DMS53 treated with DMSO at 0.1 percent for 48 hours (cell line): ENCODE measurements at regions not wholly inside any gene's neighbourhood (a gene's known extent, or its start where the extent isn't known, plus 50 kb on each side); places are given as distances from the start of the nearest gene placed in this dataset.

Experiments used
- DNase-seq: peaks from one replicate; lab custom pipeline; 2025; ENCODE audit not compliant: unreplicated experiment; lab: John Stamatoyannopoulos, UW

GRCh38 chr1:113255720-113256347, 134.5 kb upstream of the MAGI3 start:
- no peak for DNase-seq

- no peak for DNase-seq
These were observed 134.0 kb upstream of the MAGI3 start for GRCh38 chr1:113256348-113256729.

- DNase-seq: no peak
These were observed 130.3 kb upstream of the MAGI3 start for GRCh38 chr1:113259988-113260387.

- DNase-seq: no peak
These were observed 125.1 kb upstream of the MAGI3 start for GRCh38 chr1:113265196-113265595.

- DNase-seq: no peak
These were observed 123.5 kb upstream of the MAGI3 start for GRCh38 chr1:113266788-113267187.

- DNase-seq: no peak
These were observed 120.9 kb upstream of the MAGI3 start for GRCh38 chr1:113269168-113269963.

- no peak for DNase-seq
These were observed 119.3 kb upstream of the MAGI3 start for GRCh38 chr1:113271039-113271438.

- no peak for DNase-seq
These were observed 115.2 kb upstream of the MAGI3 start for GRCh38 chr1:113275083-113275482.

GRCh38 chr1:113275691-113276090, 114.6 kb upstream of the MAGI3 start:
- no peak for DNase-seq

- DNase-seq: no peak
These were observed 113.8 kb upstream of the MAGI3 start for GRCh38 chr1:113276507-113276906.

- DNase-seq: no peak
These were observed 111.9 kb upstream of the MAGI3 start for GRCh38 chr1:113278371-113278770.

GRCh38 chr1:113278777-113279176, 111.5 kb upstream of the MAGI3 start:
- no peak for DNase-seq

- DNase-seq: no peak
These were observed 110.4 kb upstream of the MAGI3 start for GRCh38 chr1:113279776-113280391.

- no peak for DNase-seq
These were observed 109.7 kb upstream of the MAGI3 start for GRCh38 chr1:113280581-113280980.

- no peak for DNase-seq
These were observed 108.8 kb upstream of the MAGI3 start for GRCh38 chr1:113281550-113281949.

GRCh38 chr1:113282008-113282892, 108.1 kb upstream of the MAGI3 start:
- DNase-seq: no peak

- DNase-seq: no peak
These were observed 107.4 kb upstream of the MAGI3 start for GRCh38 chr1:113282893-113283285.

GRCh38 chr1:113283914-113284313, 106.4 kb upstream of the MAGI3 start:
- DNase-seq: no peak

GRCh38 chr1:113286156-113286555, 104.2 kb upstream of the MAGI3 start:
- no peak for DNase-seq

GRCh38 chr1:113291777-113292602, 98.3 kb upstream of the MAGI3 start:
- no peak for DNase-seq
